GM18907 (cell line): ENCODE measurements at regions not wholly inside any gene's neighbourhood (a gene's known extent, or its start where the extent isn't known, plus 50 kb on each side); places are given as distances from the start of the nearest gene placed in this dataset.

Experiments used
- ATAC-seq: cut with Tn5 transposase; IDR thresholded peaks from one replicate; pipeline ENCODE4 v1.9.1; 2021; ENCODE audit warnings: mild to moderate bottlenecking, moderate library complexity; ENCODE audit not compliant: unreplicated experiment

- ATAC-seq: no peak
These were observed 578.7 kb downstream of the BCOR start for GRCh38 chrX:39519030-39519488.

DNA sequence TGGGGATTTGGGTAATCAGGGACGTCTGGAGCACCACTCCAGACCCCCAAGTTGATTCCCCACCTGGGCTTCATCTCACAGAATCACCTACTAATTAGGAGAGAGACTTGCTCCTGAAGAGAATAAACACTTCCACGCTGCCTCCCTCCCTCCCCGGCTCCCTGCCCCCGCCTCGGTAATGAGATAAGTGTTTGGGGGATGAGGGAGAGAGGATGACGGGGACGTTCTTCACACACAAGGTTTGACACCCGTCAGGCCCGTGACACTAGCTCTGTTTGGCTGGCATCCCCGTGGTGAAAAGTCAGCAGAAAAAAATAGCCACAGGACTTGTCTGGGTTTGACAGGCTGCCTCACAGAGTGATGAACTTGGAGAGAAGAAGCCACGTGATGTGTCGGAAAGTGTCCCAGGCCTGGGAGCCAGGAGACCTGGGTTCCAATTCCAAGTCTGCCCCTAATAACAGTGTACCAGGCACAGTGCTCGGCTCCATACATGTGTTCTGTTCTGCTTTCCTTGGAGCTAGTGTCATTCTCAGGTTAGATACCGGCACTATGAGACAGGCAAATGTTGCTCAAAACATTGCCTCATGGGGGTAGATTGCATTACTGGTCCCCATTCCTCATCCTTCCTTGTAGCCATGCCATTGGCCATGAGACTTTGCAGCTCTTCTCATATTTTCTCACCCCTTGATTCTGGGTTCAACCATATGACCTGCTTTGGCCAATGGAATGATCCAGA, 578.0 kb downstream of the BCOR start:
- ATAC-seq: no peak

DNA sequence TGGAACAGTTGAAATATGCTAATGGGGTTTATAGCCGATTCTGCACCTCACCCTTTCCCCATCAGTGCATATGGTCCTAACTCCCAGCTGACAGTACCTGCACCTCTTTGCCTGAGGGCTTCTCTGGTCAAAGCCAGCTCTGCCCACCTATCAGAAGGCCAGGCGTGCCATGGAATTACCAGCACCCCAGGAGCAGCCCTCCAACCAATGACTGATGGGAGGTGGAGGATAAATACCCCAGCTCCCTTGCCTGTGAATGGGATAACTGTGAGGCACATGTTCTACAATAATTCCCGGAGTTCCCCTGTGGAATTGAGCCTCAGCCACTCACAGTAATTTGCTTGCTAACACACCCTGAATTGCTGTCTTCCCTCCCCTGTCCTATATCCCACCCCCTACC, 572.0 kb downstream of the BCOR start:
- ATAC-seq: no peak

GRCh38 chrX:39527025-39527424, 570.7 kb downstream of the BCOR start:
- ATAC-seq: no peak

GRCh38 chrX:39528161-39528916, 569.4 kb downstream of the BCOR start:
- ATAC-seq: no peak

GRCh38 chrX:39532761-39533160, 565.0 kb downstream of the BCOR start:
- ATAC-seq: no peak

- no peak for ATAC-seq
These were observed 562.8 kb downstream of the BCOR start for GRCh38 chrX:39534949-39535348.

GRCh38 chrX:39536211-39536610, 561.5 kb downstream of the BCOR start:
- ATAC-seq: no peak

GRCh38 chrX:39541881-39542280, 555.9 kb downstream of the BCOR start:
- no peak for ATAC-seq

DNA sequence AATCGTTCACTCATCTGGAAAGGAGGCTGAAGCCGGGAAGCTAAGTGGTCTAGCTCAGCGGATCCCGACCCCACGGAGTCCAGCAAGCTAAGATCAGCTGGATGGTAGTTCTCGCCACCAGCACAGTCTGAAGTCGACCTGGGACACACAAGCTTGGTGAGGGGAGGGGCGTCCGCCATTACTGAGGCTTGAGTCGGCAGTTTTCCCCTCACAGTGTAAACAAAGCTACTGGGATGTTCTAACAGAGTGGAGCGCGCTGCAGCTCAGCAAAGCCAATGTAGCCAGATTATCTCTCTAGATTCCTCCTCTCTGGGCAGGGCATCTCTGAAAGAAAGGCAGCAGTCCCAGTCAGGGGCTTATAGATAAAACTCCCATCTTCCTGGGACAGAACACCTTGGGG, 555.4 kb downstream of the BCOR start:
- no peak for ATAC-seq

- ATAC-seq: peak; percentile 56
These were observed 546.9 kb downstream of the BCOR start for GRCh38 chrX:39550795-39551361.

DNA sequence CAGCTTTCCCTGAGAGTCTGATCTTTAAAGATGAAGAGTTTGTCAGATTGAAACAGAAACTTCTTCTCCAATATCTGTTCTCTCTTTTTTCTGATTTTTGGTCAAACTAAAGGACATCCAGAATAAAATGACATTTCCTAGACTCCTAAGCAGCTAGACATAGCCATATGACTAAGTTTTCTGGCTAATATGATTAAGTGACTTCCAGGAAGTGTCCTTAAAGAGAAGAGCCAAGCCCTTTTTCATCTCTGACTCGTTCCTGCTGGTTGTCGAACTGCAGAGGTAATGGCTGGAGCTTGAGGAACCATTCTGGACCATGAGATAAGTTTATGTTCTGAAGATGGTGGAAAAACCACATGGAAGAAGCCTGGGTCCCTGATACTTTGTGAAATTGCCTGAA, 546.0 kb downstream of the BCOR start:
- no peak for ATAC-seq

DNA sequence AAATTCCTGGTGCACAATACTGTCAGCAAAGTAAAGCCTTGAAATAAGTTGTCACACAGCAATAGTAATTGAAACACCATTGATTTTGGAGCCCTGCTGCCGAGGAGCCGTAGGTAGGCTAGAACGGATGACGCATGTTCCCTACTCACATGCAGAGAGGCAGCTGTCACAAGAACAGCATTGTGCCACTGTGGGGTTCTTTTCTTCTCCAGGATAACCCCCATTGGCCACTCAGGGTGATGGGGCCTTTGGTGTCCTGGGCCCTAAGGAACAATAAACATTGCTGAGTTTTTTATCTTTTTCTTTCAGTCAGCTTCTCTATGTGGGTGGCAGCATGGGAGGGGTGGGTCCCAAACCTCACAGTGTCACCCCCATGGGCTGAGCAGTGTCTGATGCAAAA, 542.3 kb downstream of the BCOR start:
- ATAC-seq: no peak

GRCh38 chrX:39556056-39556455, 541.7 kb downstream of the BCOR start:
- ATAC-seq: no peak

DNA sequence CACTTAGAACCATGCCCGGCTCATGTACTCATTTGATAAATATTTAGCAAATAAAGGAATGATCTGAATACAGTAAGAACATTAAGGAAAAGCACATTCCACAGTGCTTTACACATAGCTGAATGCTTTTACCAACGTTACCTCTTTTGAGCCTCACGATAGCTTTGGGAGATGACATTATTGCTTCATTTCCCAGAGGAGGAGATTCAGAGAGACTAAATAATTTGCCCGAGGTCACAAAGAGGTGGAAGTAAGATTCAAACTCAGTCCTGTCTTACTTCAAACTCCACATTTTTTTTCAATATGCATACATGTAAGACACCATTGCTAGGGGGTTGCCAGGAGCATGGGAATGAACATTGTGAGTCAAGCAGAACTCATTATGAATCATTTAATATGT, 538.5 kb downstream of the BCOR start:
- no peak for ATAC-seq

GRCh38 chrX:39560271-39560670, 537.5 kb downstream of the BCOR start:
- ATAC-seq: no peak

DNA sequence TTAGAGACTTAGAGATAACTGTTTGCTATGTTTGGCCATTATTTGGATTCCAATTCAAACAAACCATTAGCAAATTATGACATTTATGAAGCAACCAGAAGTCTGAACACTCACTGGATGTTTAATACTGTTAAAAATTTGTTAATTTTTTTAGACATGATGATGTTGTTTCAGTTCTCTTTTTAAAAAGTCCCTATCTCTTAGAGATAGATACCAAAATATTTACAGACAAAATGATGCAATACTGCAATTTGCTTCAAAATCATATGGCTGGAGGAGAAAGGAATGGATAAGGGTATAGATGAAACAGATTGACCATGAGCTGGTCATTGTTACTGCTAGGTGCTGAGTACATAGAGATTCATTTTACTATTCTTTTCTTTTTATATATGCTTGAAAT, 534.6 kb downstream of the BCOR start:
- ATAC-seq: no peak

GRCh38 chrX:39564751-39565150, 533.0 kb downstream of the BCOR start:
- ATAC-seq: no peak

DNA sequence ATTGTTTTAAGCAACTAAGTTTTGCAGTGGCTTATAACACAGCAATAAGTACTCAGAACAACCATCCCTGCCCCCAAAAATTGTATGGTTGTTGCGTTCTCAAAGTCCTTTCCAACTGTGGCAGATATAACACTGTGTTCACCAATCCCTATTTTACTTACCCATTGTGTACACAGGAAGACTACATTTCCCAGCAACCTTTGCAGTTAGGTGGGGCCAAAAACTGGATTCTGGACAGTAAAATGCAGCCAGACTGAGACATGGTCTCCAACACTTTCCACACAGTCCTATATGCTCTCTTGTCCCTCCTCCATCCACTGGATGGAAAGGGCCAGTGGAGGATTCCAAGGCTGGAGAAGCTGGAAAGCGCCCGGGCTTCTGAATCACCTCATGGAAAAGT, 523.6 kb downstream of the BCOR start:
- no peak for ATAC-seq

GRCh38 chrX:39576041-39576872, 521.5 kb downstream of the BCOR start:
- no peak for ATAC-seq
